SK-N-MC (cell line): ENCODE measurements at regions not wholly inside any gene's neighbourhood (a gene's known extent, or its start where the extent isn't known, plus 50 kb on each side); places are given as distances from the start of the nearest gene placed in this dataset.
"Not testable (repeated sequence)": the region's sequence is repeated elsewhere in the genome, so short reads cannot be mapped to it uniquely, and the experiment has no call there.

Experiments
- DNase-seq: peaks from one replicate; pipeline ENCODE4 v3.0.0-alpha.2; 2011; ENCODE audit warnings: low read depth, low spot score
- H3K27ac ChIP-seq: fragments of 200-600 bp; sonication (generic); 2 replicates; pipeline ENCODE4 v1.5.1; 2016; ENCODE audit warnings: mixed run types
- H3K36me3 ChIP-seq: fragments of 200-600 bp; sonication (generic); 2 replicates; pipeline ENCODE4 v1.6.1; 2017; ENCODE audit warnings: antibody characterized with exemption, low read length, mixed read lengths; ENCODE audit not compliant: insufficient read depth
- H3K4me3 ChIP-seq: fragments of 200-600 bp; sonication (generic); 2 replicates; pipeline ENCODE4 v1.5.1; 2016
- H3K9ac ChIP-seq: fragments of 200-600 bp; sonication (generic); 2 replicates; pipeline ENCODE4 v1.8.0; 2017; ENCODE audit warnings: mixed run types, mixed read lengths; ENCODE audit not compliant: insufficient read length
- H3K9me3 ChIP-seq: fragments of 200-600 bp; sonication (generic); 2 replicates; pipeline ENCODE4 v1.6.1; 2017; ENCODE audit warnings: low read depth, mild to moderate bottlenecking, antibody characterized with exemption, low read length, moderate library complexity, mixed read lengths
- EZH2 ChIP-seq: fragments of 200-600 bp; sonication (generic); IDR thresholded peaks from one replicate; pipeline ENCODE4 v1.6.1; 2017; ENCODE audit warnings: antibody characterized with exemption
- FOXP2 ChIP-seq: optimal IDR thresholded peaks from 2 replicates; pipeline ENCODE3; 2011; ENCODE audit warnings: mild to moderate bottlenecking, moderate library complexity; ENCODE audit not compliant: insufficient read depth; ENCODE audit errors: extremely low read length, control extremely low read depth
- POLR2AphosphoS5 ChIP-seq: IDR thresholded peaks from 2 replicates; pipeline ENCODE4 v1.6.1; 2012; ENCODE audit warnings: mild to moderate bottlenecking, low read depth, low read length, borderline replicate concordance

GRCh38 chr10:60536529-60537114, 146.9 kb upstream of the ANK3 start:
- Histone ChIP-seq H3K27ac (no peak overlapping the region), H3K4me3 (no peak overlapping the region), H3K9me3 (no peaks in the 10 kb centered on the region), H3K36me3 (no peaks in the 10 kb centered on the region), H3K9ac (no peak overlapping the region)
- no peak for TF ChIP-seq EZH2
- TF ChIP-seq FOXP2: no peak
- TF ChIP-seq POLR2AphosphoS5: no peak
- DNase-seq: no peak

GRCh38 chr10:60535427-60535826, 145.8 kb upstream of the ANK3 start:
- Histone ChIP-seq H3K9ac (no peak overlapping the region), H3K4me3 (no peak overlapping the region), H3K9me3 (no peaks in the 10 kb centered on the region), H3K27ac (no peak overlapping the region), H3K36me3 (no peaks in the 10 kb centered on the region)
- TF ChIP-seq EZH2 (no peak), FOXP2 (no peak), POLR2AphosphoS5 (no peak)
- DNase-seq: no peak

- no peak overlapping the region for H3K4me3 ChIP-seq
- DNase-seq: no peak
- H3K9ac ChIP-seq: no peak overlapping the region
- no peak for TF ChIP-seq POLR2AphosphoS5
- no peak for TF ChIP-seq FOXP2
- no peak for TF ChIP-seq EZH2
- no peaks in the 10 kb centered on the region for H3K36me3 ChIP-seq
- H3K9me3 ChIP-seq: no peaks in the 10 kb centered on the region
- H3K27ac ChIP-seq: no peak overlapping the region
Observed at GRCh38 chr10:60534761-60535389, 145.2 kb upstream of the ANK3 start.

GRCh38 chr10:60532696-60533468, 143.2 kb upstream of the ANK3 start:
- Histone ChIP-seq H3K9ac (no peak overlapping the region), H3K4me3 (no peak overlapping the region), H3K27ac (no peak overlapping the region), H3K9me3 (no peaks in the 10 kb centered on the region), H3K36me3 (no peaks in the 10 kb centered on the region)
- TF ChIP-seq POLR2AphosphoS5: no peak
- TF ChIP-seq EZH2: no peak
- TF ChIP-seq FOXP2: no peak
- no peak for DNase-seq

GRCh38 chr10:60531006-60531405, 141.3 kb upstream of the ANK3 start:
- H3K4me3 ChIP-seq: no peak overlapping the region
- no peak overlapping the region for H3K27ac ChIP-seq
- no peak for DNase-seq
- H3K9me3 ChIP-seq: no peaks in the 10 kb centered on the region
- no peaks in the 10 kb centered on the region for H3K36me3 ChIP-seq
- TF ChIP-seq EZH2: no peak
- TF ChIP-seq FOXP2: no peak
- TF ChIP-seq POLR2AphosphoS5: no peak
- H3K9ac ChIP-seq: no peak overlapping the region

GRCh38 chr10:60527676-60528075, 138.0 kb upstream of the ANK3 start:
- H3K27ac ChIP-seq: no peak overlapping the region
- TF ChIP-seq POLR2AphosphoS5: no peak
- no peaks in the 10 kb centered on the region for H3K36me3 ChIP-seq
- no peak overlapping the region for H3K4me3 ChIP-seq
- no peaks in the 10 kb centered on the region for H3K9me3 ChIP-seq
- no peak for DNase-seq
- no peak overlapping the region for H3K9ac ChIP-seq

- H3K27ac ChIP-seq: no peak overlapping the region
- no peak overlapping the region for H3K9ac ChIP-seq
- no peaks in the 10 kb centered on the region for H3K9me3 ChIP-seq
- no peaks in the 10 kb centered on the region for H3K36me3 ChIP-seq
- TF ChIP-seq POLR2AphosphoS5: no peak
- no peak for TF ChIP-seq EZH2
- TF ChIP-seq FOXP2: no peak
- no peak overlapping the region for H3K4me3 ChIP-seq
- no peak for DNase-seq
Observed at GRCh38 chr10:60525716-60526585, 136.3 kb upstream of the ANK3 start.

GRCh38 chr10:60524541-60524940, 134.9 kb upstream of the ANK3 start:
- DNase-seq: no peak
- H3K27ac ChIP-seq: no peak overlapping the region
- no peak for TF ChIP-seq FOXP2
- TF ChIP-seq EZH2: no peak
- no peak for TF ChIP-seq POLR2AphosphoS5

GRCh38 chr10:60523371-60523770, 133.7 kb upstream of the ANK3 start:
- not testable (repeated sequence) for H3K36me3 ChIP-seq, H3K9ac ChIP-seq, H3K9me3 ChIP-seq, H3K4me3 ChIP-seq, H3K27ac ChIP-seq, DNase-seq

More at GRCh38 chr10:60524541-60524940, 134.9 kb upstream of the ANK3 start:
- H3K4me3 ChIP-seq: no peak overlapping the region
- H3K36me3 ChIP-seq: no peaks in the 10 kb centered on the region
- H3K9me3 ChIP-seq: no peaks in the 10 kb centered on the region
- no peak overlapping the region for H3K9ac ChIP-seq
